ENCODE measurements at regions not wholly inside any gene's neighbourhood (a gene's known extent, or its start where the extent isn't known, plus 50 kb on each side); places are given as distances from the start of the nearest gene placed in this dataset.

GRCh38 chr14:35999294-35999693, 173.2 kb downstream of the BRMS1L start:
- no peak for TF ChIP-seq CTCF (IDR thresholded peaks at IDR 0.05)
- no peak for TF ChIP-seq POLR2A (IDR thresholded peaks at IDR 0.05)

Measured in adrenal gland (tissue), 5 donors.